ENCODE measurements at regions not wholly inside any gene's neighbourhood (a gene's known extent, or its start where the extent isn't known, plus 50 kb on each side); places are given as distances from the start of the nearest gene placed in this dataset.

DNA sequence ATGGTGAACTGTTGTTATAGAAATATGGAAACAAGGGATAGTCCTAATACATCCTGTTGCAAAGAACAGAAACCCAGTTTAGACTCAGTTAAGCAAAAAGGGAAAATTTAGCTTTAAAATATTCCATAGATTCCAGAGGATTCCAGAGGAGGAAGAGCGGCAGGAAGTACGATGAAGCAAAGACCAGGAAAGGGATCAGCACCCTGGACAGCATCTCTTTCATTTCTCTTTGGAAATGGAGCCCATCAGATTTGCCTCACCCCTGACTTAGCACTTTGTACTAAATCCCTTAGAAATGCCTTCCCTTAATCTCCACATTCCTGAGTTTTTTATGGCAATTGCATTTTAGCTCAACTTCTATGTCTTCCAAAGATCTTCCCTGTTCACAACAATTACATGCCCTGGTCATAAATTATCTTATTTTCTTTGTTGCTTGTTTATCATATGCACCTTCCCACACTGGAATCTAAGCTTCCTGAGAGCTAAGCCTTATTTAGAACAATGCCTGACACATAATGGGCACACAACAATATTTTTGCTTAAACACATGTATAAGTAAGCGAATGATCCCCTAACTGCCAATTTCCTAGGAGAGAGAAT lies 150.0 kb upstream of the RBFOX1 start:
- TF ChIP-seq, protein P1, sequence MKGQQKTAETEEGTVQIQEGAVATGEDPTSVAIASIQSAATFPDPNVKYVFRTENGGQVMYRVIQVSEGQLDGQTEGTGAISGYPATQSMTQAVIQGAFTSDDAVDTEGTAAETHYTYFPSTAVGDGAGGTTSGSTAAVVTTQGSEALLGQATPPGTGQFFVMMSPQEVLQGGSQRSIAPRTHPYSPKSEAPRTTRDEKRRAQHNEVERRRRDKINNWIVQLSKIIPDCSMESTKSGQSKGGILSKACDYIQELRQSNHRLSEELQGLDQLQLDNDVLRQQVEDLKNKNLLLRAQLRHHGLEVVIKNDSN (IDR thresholded peaks at IDR 0.05) = no peak
- TF ChIP-seq, protein P2, sequence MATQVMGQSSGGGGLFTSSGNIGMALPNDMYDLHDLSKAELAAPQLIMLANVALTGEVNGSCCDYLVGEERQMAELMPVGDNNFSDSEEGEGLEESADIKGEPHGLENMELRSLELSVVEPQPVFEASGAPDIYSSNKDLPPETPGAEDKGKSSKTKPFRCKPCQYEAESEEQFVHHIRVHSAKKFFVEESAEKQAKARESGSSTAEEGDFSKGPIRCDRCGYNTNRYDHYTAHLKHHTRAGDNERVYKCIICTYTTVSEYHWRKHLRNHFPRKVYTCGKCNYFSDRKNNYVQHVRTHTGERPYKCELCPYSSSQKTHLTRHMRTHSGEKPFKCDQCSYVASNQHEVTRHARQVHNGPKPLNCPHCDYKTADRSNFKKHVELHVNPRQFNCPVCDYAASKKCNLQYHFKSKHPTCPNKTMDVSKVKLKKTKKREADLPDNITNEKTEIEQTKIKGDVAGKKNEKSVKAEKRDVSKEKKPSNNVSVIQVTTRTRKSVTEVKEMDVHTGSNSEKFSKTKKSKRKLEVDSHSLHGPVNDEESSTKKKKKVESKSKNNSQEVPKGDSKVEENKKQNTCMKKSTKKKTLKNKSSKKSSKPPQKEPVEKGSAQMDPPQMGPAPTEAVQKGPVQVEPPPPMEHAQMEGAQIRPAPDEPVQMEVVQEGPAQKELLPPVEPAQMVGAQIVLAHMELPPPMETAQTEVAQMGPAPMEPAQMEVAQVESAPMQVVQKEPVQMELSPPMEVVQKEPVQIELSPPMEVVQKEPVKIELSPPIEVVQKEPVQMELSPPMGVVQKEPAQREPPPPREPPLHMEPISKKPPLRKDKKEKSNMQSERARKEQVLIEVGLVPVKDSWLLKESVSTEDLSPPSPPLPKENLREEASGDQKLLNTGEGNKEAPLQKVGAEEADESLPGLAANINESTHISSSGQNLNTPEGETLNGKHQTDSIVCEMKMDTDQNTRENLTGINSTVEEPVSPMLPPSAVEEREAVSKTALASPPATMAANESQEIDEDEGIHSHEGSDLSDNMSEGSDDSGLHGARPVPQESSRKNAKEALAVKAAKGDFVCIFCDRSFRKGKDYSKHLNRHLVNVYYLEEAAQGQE (IDR thresholded peaks at IDR 0.05; ENCODE audit: low read depth) = peak; percentile 85

DNA sequence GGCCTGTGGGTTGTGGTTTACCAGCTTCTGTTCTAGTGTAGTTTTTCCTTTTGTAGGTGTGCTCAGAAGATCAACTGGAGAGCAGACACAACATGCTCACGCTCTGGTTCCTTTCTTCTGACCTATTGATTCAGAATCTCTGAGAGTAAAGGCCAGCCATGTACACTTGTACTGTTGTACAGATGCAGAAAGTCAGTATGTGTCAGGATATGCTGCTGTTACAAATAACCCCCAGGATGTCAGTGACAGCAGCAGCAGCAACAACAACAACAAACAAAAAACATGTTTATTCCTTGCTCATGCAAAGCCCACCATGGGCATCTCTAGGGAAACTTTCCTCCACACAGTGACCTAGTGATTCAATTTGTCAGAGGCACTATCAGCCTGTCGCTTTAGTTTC lies 154.8 kb upstream of the RBFOX1 start:
- TF ChIP-seq RAD21 (IDR thresholded peaks at IDR 0.05; ENCODE audit: low read depth) (no peak), EP300 (IDR thresholded peaks at IDR 0.05; ENCODE audit: borderline replicate concordance) (no peak), CEBPB (IDR thresholded peaks at IDR 0.05) (no peak), FOXM1 (IDR thresholded peaks at IDR 0.05; ENCODE audit: borderline replicate concordance, low read depth) (no peak), EGR1 (IDR thresholded peaks at IDR 0.05) (no peak), ZBTB7A (IDR thresholded peaks at IDR 0.05; ENCODE audit: low read depth) (no peak), TEAD4 (IDR thresholded peaks at IDR 0.05) (no peak), CREB1 (IDR thresholded peaks at IDR 0.05; ENCODE audit: low read depth) (no peak), TCF12 (IDR thresholded peaks at IDR 0.05; ENCODE audit: low read depth) (no peak), TAF1 (IDR thresholded peaks at IDR 0.05; ENCODE audit: low read depth) (no peak), YY1 (IDR thresholded peaks at IDR 0.05; ENCODE audit: low read depth) (no peak), NFIC (IDR thresholded peaks at IDR 0.05) (no peak)
- TF ChIP-seq, protein P2 (IDR thresholded peaks at IDR 0.05; ENCODE audit: low read depth) = no peak
- TF ChIP-seq, protein P1 (IDR thresholded peaks at IDR 0.05) = no peak
- TF ChIP-seq, protein P3, sequence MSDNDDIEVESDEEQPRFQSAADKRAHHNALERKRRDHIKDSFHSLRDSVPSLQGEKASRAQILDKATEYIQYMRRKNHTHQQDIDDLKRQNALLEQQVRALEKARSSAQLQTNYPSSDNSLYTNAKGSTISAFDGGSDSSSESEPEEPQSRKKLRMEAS (IDR thresholded peaks at IDR 0.05) = no peak

DNA sequence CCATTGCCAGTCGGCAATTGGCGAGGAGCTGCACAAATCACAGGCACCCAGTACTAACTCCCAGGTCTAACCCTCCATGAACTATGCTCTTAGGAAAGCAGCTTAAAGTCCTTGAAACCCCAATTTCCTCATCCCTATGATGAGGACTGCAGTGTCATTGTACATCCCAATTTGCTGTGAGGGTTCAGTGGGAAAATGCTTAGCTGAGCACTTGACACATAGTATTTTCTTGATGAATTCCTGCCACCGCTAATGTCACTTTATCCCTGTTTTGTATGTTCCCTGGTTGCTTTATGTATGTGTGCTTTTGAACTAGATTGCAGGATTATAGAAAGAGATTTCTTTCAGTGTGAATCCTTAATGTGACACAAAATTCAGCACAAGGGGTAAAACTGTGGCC lies 161.5 kb upstream of the RBFOX1 start:
- TF ChIP-seq NFIC (IDR thresholded peaks at IDR 0.05) = no peak
- TF ChIP-seq CREB1 (IDR thresholded peaks at IDR 0.05; ENCODE audit: low read depth) = no peak
- TF ChIP-seq, protein P2 (IDR thresholded peaks at IDR 0.05; ENCODE audit: low read depth) = no peak
- no peak for TF ChIP-seq ZBTB7A (IDR thresholded peaks at IDR 0.05; ENCODE audit: low read depth)
- TF ChIP-seq FOXM1 (IDR thresholded peaks at IDR 0.05; ENCODE audit: borderline replicate concordance, low read depth) = no peak
- TF ChIP-seq TCF12 (IDR thresholded peaks at IDR 0.05; ENCODE audit: low read depth) = no peak
- no peak for TF ChIP-seq YY1 (IDR thresholded peaks at IDR 0.05; ENCODE audit: low read depth)
- no peak for TF ChIP-seq CEBPB (IDR thresholded peaks at IDR 0.05)
- no peak for TF ChIP-seq EP300 (IDR thresholded peaks at IDR 0.05; ENCODE audit: borderline replicate concordance)
- no peak for TF ChIP-seq EGR1 (IDR thresholded peaks at IDR 0.05)
- no peak for TF ChIP-seq TAF1 (IDR thresholded peaks at IDR 0.05; ENCODE audit: low read depth)
- TF ChIP-seq RAD21 (IDR thresholded peaks at IDR 0.05; ENCODE audit: low read depth) = no peak
- TF ChIP-seq, protein P1 (IDR thresholded peaks at IDR 0.05) = no peak
- no peak for TF ChIP-seq TEAD4 (IDR thresholded peaks at IDR 0.05)
- TF ChIP-seq, protein P3 (IDR thresholded peaks at IDR 0.05) = no peak

DNA sequence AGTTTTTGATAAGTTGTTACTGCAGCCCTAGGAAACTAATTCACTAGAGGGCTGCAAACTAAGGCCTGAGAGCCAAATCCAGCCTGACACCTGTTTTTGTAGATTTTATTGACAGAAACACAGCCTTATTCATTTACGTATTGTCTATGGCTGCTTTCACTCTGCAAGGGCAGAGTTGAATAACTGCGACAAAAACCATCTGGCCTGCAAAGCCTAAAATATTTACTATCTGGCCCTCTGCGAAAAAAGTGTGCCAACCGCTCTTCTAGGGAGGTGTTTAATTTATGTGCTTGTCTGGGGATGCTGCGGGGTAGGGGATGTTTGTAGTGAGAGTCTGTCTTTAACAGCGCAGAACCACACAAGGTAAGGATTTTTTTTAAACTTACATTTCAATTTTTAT lies 165.0 kb upstream of the RBFOX1 start:
- TF ChIP-seq, protein P2 (IDR thresholded peaks at IDR 0.05; ENCODE audit: low read depth) = no peak
- TF ChIP-seq ZBTB7A (IDR thresholded peaks at IDR 0.05; ENCODE audit: low read depth) (no peak), TEAD4 (IDR thresholded peaks at IDR 0.05) (no peak), CEBPB (IDR thresholded peaks at IDR 0.05) (no peak), TCF12 (IDR thresholded peaks at IDR 0.05; ENCODE audit: low read depth) (no peak), RAD21 (IDR thresholded peaks at IDR 0.05; ENCODE audit: low read depth) (no peak), NFIC (IDR thresholded peaks at IDR 0.05) (no peak), FOXM1 (IDR thresholded peaks at IDR 0.05; ENCODE audit: borderline replicate concordance, low read depth) (no peak), CREB1 (IDR thresholded peaks at IDR 0.05; ENCODE audit: low read depth) (no peak), TAF1 (IDR thresholded peaks at IDR 0.05; ENCODE audit: low read depth) (no peak), EGR1 (IDR thresholded peaks at IDR 0.05) (no peak), YY1 (IDR thresholded peaks at IDR 0.05; ENCODE audit: low read depth) (no peak)
- TF ChIP-seq, protein P3 (IDR thresholded peaks at IDR 0.05) = no peak
- TF ChIP-seq, protein P1 (IDR thresholded peaks at IDR 0.05) = no peak

Data from Ishikawa (cell line).